Muscle layer of duodenum (tissue), 2 donors: ENCODE measurements at regions not wholly inside any gene's neighbourhood (a gene's known extent, or its start where the extent isn't known, plus 50 kb on each side); places are given as distances from the start of the nearest gene placed in this dataset.
"Not testable (repeated sequence)": the region's sequence is repeated elsewhere in the genome, so short reads cannot be mapped to it uniquely, and the experiment has no call there.

Source experiments
- H3K27ac ChIP-seq: one replicate; pipeline ENCODE4 v1.7.0; 2013; ENCODE audit warnings: mild to moderate bottlenecking, low read length
- H3K27me3 ChIP-seq: one replicate; pipeline ENCODE4 v1.7.0; 2013; ENCODE audit warnings: low read depth, mild to moderate bottlenecking, control low read depth, low read length
- H3K36me3 ChIP-seq, 2 donors: one replicate each; pipeline ENCODE4 v1.7.0; 2013; ENCODE audit warnings: low read length in 2 of 2, control low read depth in 1 of 2, mild to moderate bottlenecking in 1 of 2; ENCODE audit not compliant: insufficient read depth in 2 of 2, control insufficient read depth in 1 of 2
- H3K4me1 ChIP-seq, 2 donors: one replicate each; pipeline ENCODE4 v1.7.0; 2013; ENCODE audit warnings: low read length in 2 of 2, mild to moderate bottlenecking in 2 of 2, control low read depth in 1 of 2, moderate library complexity in 1 of 2; ENCODE audit not compliant: insufficient read depth in 2 of 2, control insufficient read depth in 1 of 2
- H3K4me3 ChIP-seq, 2 donors: one replicate each; pipeline ENCODE4 v1.7.0; 2013; ENCODE audit warnings: low read length in 2 of 2, low read depth in 1 of 2, mild to moderate bottlenecking in 1 of 2
- H3K9me3 ChIP-seq, 2 donors: one replicate each; pipeline ENCODE4 v1.7.0; 2013; ENCODE audit warnings: low read length in 2 of 2, control low read depth in 1 of 2, mild to moderate bottlenecking in 1 of 2; ENCODE audit not compliant: control insufficient read depth in 1 of 2
- donor health status: healthy.

DNA sequence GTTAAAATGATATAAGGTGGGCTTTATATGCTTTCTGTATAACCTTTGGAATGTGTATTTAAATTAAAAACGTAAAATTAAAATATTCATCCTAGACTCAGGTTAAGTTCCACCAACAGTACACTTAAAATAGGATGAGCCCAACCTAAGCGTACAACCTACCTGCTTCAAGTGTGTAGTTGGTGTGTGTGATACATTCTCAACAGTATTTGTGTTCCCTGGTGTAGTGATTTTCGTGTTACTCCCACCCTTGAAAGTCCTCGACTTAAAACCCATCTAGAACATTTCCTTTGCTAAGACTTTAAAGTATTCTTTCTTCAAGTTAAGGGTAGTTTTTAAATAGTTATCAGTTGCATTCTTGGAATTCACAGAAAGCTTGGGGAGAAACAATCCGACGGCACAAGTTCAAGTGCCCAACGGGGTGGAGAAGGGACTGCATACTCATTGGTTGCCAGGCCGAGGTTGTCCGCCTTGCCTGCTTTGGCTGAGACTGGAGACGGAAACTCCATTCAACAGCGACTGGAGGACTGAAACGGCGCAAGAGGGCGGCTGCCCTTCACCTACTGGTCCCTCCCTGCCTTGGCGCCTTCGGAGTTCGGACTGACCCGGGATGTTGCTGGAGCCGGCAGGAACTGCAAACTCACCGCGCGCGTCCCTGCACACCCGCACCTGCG is 133.7 kb downstream of the FAM72C start:
- H3K9me3 ChIP-seq, H3K4me1 ChIP-seq, H3K27ac ChIP-seq, H3K4me3 ChIP-seq, H3K36me3 ChIP-seq, H3K27me3 ChIP-seq: not testable (repeated sequence)

DNA sequence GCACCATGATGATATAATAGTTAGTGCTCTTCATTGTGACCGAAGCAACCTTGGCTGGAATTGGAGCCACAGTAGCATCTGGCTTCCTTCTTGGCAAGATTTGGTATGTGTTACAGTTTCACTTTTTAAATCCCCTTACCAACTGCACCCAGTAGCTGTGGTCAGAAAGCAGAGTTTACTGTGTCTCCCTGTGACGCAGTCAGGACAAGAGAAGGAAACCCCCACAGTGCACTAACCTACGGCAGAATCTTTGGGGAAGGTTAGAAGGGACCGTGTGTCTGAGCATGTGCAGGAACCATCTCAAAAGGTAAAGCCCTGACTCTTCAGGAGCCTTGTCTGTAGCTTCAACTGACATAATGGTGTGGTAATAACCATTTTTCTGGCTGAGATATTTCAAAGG is 138.4 kb downstream of the FAM72C start:
- not testable (repeated sequence) for H3K36me3 ChIP-seq, H3K9me3 ChIP-seq, H3K4me1 ChIP-seq, H3K27me3 ChIP-seq, H3K4me3 ChIP-seq, H3K27ac ChIP-seq

DNA sequence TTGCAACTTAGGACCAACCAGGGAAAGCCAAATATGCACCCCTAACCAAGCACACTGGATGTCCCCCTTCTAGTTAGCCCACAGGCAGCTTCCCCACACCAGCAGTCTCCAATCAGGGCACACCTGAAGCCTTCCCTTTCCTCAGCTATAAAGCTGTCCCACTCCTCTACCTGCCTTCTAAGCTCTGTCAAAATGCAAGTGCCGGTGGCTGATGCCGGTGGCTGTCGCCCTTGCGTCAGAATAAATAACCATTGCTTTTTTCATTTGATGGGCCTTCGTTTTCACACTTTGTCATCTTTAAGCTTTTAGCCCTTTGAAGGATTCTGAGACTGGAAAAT is 139.4 kb downstream of the FAM72C start:
- H3K9me3 ChIP-seq, H3K27me3 ChIP-seq, H3K36me3 ChIP-seq, H3K4me1 ChIP-seq, H3K4me3 ChIP-seq, H3K27ac ChIP-seq: not testable (repeated sequence)

DNA sequence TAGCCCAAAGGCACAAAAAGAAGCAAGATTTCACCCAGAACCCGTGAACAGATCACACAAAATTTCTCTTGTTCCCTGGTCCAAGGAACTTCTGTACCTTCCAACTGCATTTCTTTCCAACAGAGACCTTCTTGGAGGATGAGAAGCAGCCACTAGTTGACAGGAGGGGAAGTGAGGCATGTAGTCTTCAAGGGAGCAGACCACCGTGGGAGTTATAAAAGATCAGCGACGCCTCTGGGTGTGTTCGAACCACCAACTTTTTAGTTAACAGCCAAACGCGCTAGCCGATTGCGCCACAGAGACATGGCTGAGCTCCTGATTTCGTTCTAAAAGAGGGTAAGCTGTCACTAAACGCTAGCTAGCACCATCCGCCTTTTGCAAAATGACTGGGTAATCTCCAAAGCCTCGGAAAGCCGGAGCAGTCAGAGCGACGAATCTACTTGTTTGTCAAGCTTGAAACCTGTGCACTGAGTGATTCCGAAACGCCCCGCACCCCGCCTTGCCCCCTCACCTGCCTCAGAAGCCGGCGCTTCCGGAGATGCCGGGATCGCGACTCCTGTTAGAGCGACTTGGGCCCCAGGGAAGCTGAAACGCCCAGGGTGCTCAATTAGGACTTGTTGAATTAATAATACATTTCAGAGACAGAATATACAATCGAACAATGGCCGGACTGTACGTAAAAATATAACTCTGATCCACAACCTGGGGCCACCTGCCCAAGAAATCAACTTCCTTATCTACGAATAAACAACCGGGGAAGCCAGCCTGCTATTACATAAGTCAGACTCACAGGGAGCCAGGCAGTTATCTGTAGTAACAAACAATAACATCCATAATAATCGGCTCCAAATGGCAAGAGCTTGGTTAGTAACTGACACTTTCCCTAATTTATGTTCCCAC is 140.1 kb downstream of the FAM72C start:
- not testable (repeated sequence) for H3K27me3 ChIP-seq, H3K36me3 ChIP-seq, H3K9me3 ChIP-seq, H3K4me3 ChIP-seq, H3K4me1 ChIP-seq, H3K27ac ChIP-seq

DNA sequence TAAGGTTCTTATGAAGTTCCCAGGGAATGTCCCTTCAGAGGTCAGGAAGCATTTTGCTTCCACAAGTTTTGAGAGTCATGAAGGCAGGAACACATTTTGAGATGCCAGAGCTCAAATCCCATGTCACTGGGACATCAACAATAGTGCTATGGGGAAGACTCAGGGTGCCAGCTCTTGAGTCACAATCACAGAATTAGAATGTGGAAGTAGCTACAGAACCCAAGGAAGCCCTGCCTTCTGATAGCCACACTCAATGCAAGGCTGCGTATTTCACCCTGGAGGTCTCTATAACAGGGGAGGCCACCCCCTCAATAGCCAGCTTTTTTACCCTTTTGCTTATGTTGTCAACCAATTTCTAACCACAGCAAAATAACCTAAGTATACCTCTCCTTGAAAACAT is 145.6 kb downstream of the FAM72C start:
- not testable (repeated sequence) for H3K27ac ChIP-seq, H3K4me1 ChIP-seq, H3K36me3 ChIP-seq, H3K27me3 ChIP-seq, H3K4me3 ChIP-seq, H3K9me3 ChIP-seq

DNA sequence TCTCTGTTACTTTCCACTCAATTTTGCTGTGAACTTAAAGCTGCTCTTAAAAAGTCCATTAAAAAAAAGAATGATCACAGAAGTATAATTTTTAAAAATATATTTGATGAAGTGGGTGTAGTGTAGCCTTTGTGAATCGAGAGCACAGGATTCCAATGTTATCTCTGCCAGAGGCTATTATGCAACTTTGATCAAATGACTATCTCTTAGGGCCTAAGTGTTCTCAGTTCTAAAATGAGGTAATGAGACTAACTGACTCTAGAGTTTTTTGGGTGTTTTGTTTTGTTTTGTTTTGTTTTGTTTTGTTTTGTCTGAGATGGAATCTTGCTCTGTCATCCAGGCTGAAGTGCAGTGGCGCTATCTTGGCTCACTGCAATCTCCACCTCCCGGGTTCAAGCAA is 147.5 kb downstream of the FAM72C start:
- not testable (repeated sequence) for H3K27me3 ChIP-seq, H3K9me3 ChIP-seq, H3K36me3 ChIP-seq, H3K4me3 ChIP-seq, H3K4me1 ChIP-seq, H3K27ac ChIP-seq

DNA sequence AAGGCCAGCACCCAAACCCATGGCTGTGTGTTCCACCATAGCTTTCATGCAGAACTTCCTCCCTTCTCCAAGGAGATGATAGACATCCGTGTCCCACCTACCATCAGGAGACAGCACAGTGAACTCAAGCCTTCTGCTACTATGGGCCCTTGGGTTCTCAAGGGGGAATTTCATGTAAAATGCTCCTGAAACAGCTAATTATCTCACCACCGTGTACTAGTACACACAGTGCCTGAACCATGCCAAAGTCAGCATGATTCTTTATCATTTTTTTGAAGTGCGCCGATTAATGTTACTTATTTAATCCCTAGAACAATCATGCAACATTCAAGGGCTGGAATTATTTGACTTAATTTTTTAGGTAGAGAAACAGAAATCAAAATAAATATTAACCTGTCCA is 151.7 kb downstream of the FAM72C start:
- H3K36me3 ChIP-seq, H3K4me1 ChIP-seq, H3K27ac ChIP-seq, H3K27me3 ChIP-seq, H3K9me3 ChIP-seq, H3K4me3 ChIP-seq: not testable (repeated sequence)

DNA sequence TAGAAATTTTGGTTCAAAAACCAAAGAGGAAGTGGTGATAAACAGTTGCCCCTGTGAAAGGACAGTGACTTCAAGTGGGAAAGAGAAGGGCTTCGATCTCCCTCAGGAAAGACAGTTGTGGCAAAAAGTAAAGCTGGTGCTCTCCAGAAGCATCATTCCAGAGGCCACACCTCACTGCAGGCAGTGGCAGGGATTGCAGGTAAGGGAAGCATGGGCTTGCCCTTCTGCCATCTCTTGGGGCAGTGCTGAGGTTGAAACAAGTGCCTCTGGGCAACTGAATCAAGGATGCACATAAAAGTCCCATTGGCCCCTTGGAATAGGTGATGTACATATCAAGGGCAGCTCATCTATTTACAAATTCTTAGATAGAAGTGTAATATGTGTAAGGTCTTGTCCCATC is 155.4 kb downstream of the FAM72C start:
- H3K4me1 ChIP-seq, H3K27me3 ChIP-seq, H3K9me3 ChIP-seq, H3K4me3 ChIP-seq, H3K36me3 ChIP-seq, H3K27ac ChIP-seq: not testable (repeated sequence)

DNA sequence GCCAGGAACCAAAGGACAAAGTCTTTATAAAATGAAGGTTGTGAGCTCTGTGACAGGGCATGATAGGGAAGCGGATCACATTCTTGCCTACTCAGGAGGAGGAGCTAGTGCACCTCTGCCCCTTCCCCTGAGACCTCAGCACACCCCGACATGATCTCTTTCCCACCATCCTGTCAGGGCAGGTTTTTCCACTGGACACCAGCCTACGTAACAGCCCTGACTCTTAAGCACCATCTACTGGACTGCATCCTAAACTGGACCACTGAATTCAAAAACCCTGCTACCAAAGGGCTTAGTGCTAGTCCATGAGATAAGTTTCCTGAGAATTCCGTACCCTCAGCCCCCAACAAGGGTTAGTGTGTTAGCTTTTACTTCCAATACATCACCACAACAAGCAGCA is 166.4 kb downstream of the FAM72C start:
- H3K27me3 ChIP-seq, H3K27ac ChIP-seq, H3K9me3 ChIP-seq, H3K36me3 ChIP-seq, H3K4me1 ChIP-seq, H3K4me3 ChIP-seq: not testable (repeated sequence)

DNA sequence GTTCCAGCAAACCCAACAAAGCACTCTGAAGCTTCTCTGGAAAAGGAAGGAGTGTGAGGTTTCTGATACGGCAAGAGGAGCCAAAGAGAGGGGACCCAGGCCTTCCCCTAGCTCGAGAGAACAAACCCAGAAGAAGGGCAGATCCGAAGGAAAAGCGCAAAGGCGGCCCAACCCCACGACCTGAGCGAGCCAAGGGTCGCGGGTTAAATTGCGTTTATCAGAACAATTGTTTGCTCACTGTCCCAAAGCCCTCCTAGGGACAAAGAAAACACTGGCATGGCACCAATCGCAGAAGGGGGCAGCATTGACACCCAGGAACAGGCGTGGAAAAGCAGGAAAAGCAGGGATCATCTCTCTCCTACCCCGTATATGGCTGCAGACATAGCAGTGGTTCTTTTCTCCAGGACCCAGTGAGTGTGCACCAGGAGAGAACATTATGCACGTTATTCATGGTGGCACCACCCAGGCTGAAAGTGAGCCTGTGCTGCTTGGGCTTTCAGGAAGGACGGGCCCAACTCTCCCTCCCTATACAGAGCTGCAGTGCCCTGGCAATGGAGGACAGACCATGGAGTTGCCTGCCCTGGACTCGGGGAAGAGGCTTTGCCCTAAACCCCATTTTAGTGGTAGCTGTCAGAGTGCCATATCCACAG is 167.0 kb downstream of the FAM72C start:
- not testable (repeated sequence) for H3K4me3 ChIP-seq, H3K9me3 ChIP-seq, H3K27me3 ChIP-seq, H3K4me1 ChIP-seq, H3K36me3 ChIP-seq, H3K27ac ChIP-seq

DNA sequence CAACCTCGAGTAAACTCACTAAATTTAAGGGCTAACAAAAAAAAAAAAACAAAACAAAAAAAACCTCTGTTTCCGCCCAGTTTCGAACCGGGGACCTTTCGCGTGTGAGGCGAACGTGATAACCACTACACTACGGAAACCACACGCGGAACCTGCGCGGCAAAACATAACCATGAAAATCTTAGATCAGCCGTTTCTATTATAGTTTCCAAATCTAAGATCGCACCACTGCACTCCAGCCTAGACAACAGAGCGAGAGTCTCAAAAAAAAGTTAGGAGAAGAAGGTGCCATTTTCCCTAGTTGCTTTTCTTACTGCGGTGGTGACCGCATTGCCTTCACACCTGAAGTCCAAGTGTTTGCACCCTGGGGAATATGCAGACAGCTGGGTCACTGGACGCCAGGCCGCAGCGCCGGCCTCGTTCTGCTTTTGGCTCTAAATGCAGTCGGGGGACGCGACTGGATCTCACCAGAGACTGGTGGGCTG is 167.8 kb downstream of the FAM72C start:
- H3K36me3 ChIP-seq, H3K27me3 ChIP-seq, H3K4me1 ChIP-seq, H3K9me3 ChIP-seq, H3K27ac ChIP-seq: not testable (repeated sequence)
- H3K4me3 ChIP-seq = peak overlapping the region; percentile 44 to 50
